Right lobe of liver (tissue), 6 donors: ENCODE measurements at regions not wholly inside any gene's neighbourhood (a gene's known extent, or its start where the extent isn't known, plus 50 kb on each side); places are given as distances from the start of the nearest gene placed in this dataset.

Experiments
- ATAC-seq, 4 donors: fragments of 200-7000 bp; cut with Tn5 transposase; one replicate each; pipeline ENCODE4 v1.9.1; 2020; ENCODE audit warnings: mild to moderate bottlenecking in 4 of 4, moderate library complexity in 4 of 4
- DNase-seq, 3 donors: peaks; one replicate each; pipeline ENCODE4 v3.0.0-alpha.2; 2020
- H3K27ac ChIP-seq, 3 donors: fragments of 200-600 bp; one replicate each; pipeline ENCODE4 v1.8.0; 2022
- H3K27me3 ChIP-seq, 2 donors: fragments of 200-600 bp; one replicate each; pipeline ENCODE4 v1.8.0; 2022
- H3K36me3 ChIP-seq, 4 donors: fragments of 200-600 bp; sonication (generic) in 1 of 4; one replicate each; pipeline versions ENCODE4 v1.5.1 to v1.8.0; 2017 to 2022; ENCODE audit warnings: control low read depth in 1 of 4
- H3K4me1 ChIP-seq, 4 donors: fragments of 200-600 bp; sonication (generic) in 1 of 4; one replicate each; pipeline versions ENCODE4 v1.5.1 to v1.8.0; 2017 to 2022; ENCODE audit warnings: control low read depth in 1 of 4
- H3K4me3 ChIP-seq, 3 donors: fragments of 200-600 bp; one replicate each; pipeline ENCODE4 v1.8.0; 2022
- H3K9me3 ChIP-seq, 4 donors: fragments of 200-600 bp; sonication (generic) in 1 of 4; one replicate each; pipeline versions ENCODE4 v1.5.1 to v1.8.0; 2017 to 2022; ENCODE audit warnings: control low read depth in 1 of 4
- POLR2A ChIP-seq: fragments of 450-650 bp; IDR thresholded peaks from one replicate; pipeline ENCODE4 v1.6.1; 2017; ENCODE audit warnings: antibody characterized with exemption, mild to moderate bottlenecking
- WGBS: methylation state at CpG from one replicate; pipeline ENCODE4 v1.1.6; 2018; ENCODE audit warnings: low coverage, low lambda C conversion rate; ENCODE audit not compliant: insufficient coverage; ENCODE audit errors: missing lambda C conversion rate; 5-methylcytosine and 5-hydroxymethylcytosine counted together
- intact Hi-C, 2 donors: fragments of 100-400 bp; cut with DNase I; formaldehyde crosslinking; loops; one replicate each; pipeline versions ENCODE4 v1.11.2 to v1.14.1; 2022
- TF ChIP-seq, protein P1 (sequence below), 4 donors: fragments of 200-600 bp in 3 of 4; fragments of 450-650 bp in 1 of 4; IDR thresholded peaks; one replicate each; pipeline versions ENCODE4 v1.5.1 to v1.8.0; 2016 to 2022; ENCODE audit warnings: antibody characterized with exemption in 4 of 4, mild to moderate bottlenecking in 2 of 4
- donor health status: DM: no; HTN: yes; CAD: no.
- donor health status: DM: no; HTN: no; CAD: no.
- donor health status: DM: no; HTN: no; CAD: no.
- donor health status: DM: no; HTN: yes; CAD: no.
- donor health status: DM: no; HTN: yes; CAD: no.

DNA sequence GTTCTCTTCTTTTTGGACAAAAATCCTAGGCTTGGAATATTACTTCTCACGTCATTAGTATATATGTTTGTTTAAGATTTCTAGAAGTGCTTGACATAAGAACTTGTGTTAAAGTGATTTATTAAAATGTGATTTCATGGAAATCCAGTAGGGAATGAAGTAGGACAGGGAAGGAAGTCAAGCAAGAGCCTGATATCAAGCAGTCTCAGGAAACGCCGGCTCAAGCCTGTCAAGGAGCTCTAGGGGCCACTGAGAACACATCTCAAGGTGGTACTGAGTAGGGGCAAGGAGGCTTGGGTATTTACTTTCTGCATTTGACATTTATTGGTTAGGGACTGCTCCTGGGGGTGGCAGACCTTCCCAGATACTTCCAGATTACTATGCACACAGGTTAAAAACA is 920.9 kb upstream of the GJE1 start:
- 59% methylated on average over 3 of the region's 3 CpGs for WGBS
- Histone ChIP-seq H3K4me1 (no peaks in the 10 kb centered on the region), H3K27me3 (no peaks in the 10 kb centered on the region), H3K36me3 (no peaks in the 10 kb centered on the region), H3K9me3 (peaks cover 0 to 2% (median 0%) of the 10 kb centered on the region in 4 donors), H3K27ac (no peak overlapping the region), H3K4me3 (no peak overlapping the region)
- DNase-seq (no peak), ATAC-seq (no peak)
- TF ChIP-seq, protein P1, sequence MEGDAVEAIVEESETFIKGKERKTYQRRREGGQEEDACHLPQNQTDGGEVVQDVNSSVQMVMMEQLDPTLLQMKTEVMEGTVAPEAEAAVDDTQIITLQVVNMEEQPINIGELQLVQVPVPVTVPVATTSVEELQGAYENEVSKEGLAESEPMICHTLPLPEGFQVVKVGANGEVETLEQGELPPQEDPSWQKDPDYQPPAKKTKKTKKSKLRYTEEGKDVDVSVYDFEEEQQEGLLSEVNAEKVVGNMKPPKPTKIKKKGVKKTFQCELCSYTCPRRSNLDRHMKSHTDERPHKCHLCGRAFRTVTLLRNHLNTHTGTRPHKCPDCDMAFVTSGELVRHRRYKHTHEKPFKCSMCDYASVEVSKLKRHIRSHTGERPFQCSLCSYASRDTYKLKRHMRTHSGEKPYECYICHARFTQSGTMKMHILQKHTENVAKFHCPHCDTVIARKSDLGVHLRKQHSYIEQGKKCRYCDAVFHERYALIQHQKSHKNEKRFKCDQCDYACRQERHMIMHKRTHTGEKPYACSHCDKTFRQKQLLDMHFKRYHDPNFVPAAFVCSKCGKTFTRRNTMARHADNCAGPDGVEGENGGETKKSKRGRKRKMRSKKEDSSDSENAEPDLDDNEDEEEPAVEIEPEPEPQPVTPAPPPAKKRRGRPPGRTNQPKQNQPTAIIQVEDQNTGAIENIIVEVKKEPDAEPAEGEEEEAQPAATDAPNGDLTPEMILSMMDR (IDR thresholded peaks at IDR 0.05), result no peak
- TF ChIP-seq POLR2A, result no peak
- intact Hi-C loops, result no loop called here

DNA sequence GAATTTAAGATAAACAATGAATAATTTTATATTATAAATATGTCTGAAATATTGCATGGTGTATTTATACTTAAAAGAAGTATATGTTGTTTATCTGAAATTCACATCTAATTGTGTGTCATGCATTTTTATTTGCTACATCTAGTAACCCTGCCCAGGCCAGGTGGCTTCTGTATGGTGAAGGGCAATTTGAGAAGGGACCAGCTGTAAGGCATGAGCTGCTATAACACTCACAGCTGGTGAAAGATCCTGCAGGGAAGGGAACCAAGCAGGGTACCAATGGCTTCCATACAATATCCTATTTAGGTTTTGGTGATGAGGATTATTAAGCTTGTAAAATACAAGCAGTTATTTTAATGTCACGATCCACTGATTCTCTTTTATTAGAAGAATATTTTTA is 921.8 kb upstream of the GJE1 start:
- DNase-seq (no peak), ATAC-seq (no peak)
- peaks cover 0 to 2% (median 0%) of the 10 kb centered on the region in 4 donors for H3K9me3 ChIP-seq
- H3K27ac ChIP-seq, result no peak overlapping the region
- no peaks in the 10 kb centered on the region for H3K36me3 ChIP-seq
- intact Hi-C loops, result no loop called here
- H3K27me3 ChIP-seq, result no peaks in the 10 kb centered on the region
- 0% methylated on average over 1 of the region's 1 CpG for WGBS
- no peak for TF ChIP-seq POLR2A
- TF ChIP-seq, protein P1 (IDR thresholded peaks at IDR 0.05), result no peak
- no peaks in the 10 kb centered on the region for H3K4me1 ChIP-seq
- H3K4me3 ChIP-seq, result no peak overlapping the region

DNA sequence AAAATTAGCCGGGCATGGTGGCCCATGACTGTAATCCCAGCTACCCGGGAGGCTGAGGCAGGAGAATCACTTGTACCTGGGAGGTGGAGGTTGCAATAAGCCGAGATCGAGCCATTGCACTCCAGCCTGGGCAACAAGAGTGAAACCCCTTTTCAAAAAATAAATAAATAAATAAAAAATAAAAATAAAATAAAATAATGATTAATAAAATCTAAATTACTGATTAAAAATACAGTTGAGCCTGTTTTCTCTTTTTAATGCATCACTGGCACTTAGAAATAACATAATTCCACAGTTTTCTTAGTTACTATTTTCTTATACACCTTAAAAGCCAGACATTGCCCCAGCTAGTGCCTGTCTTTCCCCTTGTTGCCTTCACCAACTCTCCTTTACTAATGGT is 922.8 kb upstream of the GJE1 start:
- WGBS, result 82% methylated on average over 2 of the region's 4 CpGs
- no peaks in the 10 kb centered on the region for H3K4me1 ChIP-seq
- H3K4me3 ChIP-seq, result no peak overlapping the region
- H3K9me3 ChIP-seq, result peaks cover 0 to 2% (median 0%) of the 10 kb centered on the region in 4 donors
- no peaks in the 10 kb centered on the region for H3K36me3 ChIP-seq
- no peak for DNase-seq
- no peak for ATAC-seq
- intact Hi-C loops, result no loop called here
- TF ChIP-seq, protein P1 (IDR thresholded peaks at IDR 0.05), result no peak
- no peak for TF ChIP-seq POLR2A
- no peak overlapping the region for H3K27ac ChIP-seq
- H3K27me3 ChIP-seq, result no peaks in the 10 kb centered on the region

DNA sequence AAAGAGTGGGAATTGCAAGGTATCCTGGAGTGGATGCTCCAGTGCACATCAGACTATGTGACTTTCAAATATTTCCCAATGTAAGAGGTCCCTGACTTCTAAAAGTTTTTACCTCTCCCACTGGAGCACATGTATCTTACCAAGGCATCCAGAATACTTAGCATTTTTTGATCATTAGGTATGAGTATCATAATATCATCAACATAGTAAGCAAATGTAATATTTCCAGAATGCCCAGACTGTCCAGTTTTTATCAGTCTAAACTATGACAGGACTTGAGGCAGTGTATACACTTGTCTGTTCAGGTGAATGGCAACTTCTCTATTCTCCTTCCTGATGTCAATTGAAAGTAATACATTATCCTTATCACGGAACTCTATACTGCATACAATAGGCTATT is 924.6 kb upstream of the GJE1 start:
- Histone ChIP-seq H3K4me1 (no peaks in the 10 kb centered on the region), H3K9me3 (no peaks in the 10 kb centered on the region), H3K36me3 (no peaks in the 10 kb centered on the region), H3K27ac (no peak overlapping the region), H3K4me3 (no peak overlapping the region), H3K27me3 (no peaks in the 10 kb centered on the region)
- DNase-seq (no peak), ATAC-seq (no peak)
- 58% methylated on average over 1 of the region's 1 CpG for whole genome bisulfite sequencing
- no peak for TF ChIP-seq POLR2A
- TF ChIP-seq, protein P1 (IDR thresholded peaks at IDR 0.05), result no peak
- intact Hi-C loops, result no loop called here

DNA sequence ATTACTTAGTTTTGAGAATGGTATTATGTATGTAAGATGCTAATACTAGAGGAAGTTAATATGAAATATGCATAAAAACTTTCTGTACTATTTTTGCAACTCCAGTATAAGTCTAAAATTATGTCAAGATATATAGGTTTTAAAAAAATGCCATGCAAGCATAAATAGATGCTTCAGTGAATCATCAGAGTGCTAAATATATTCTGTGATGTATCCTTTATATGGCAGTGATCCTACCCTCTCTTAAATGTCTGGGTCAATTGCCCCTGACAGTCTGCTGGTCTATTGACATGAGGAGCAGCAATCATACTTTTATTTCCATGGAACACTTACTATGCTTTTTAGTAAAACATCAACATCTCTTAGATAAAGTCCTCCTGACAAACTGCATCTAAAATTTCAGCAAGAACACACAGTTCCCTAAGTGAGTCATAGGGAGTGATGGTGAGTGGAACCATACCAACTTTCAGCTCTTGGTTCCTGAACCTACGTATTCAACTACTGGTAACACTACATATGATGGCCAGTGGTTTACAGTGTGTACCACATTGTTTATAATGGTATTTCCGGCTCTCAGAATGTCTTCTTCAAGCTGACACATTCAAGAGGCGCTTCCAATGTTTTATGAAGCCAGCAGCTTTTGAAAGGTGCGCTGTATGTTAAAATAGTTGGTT is 928.7 kb upstream of the GJE1 start:
- DNase-seq, result no peak
- no peak for ATAC-seq
- Histone ChIP-seq H3K27ac (no peak overlapping the region), H3K27me3 (no peaks in the 10 kb centered on the region), H3K9me3 (no peaks in the 10 kb centered on the region), H3K36me3 (no peaks in the 10 kb centered on the region), H3K4me1 (no peaks in the 10 kb centered on the region), H3K4me3 (no peak overlapping the region)
- TF ChIP-seq, protein P1 (IDR thresholded peaks at IDR 0.05), result no peak
- TF ChIP-seq POLR2A, result no peak
- 70% methylated on average over 4 of the region's 4 CpGs for WGBS
- intact Hi-C loops, result no loop called here
